GM21447 (cell line): ENCODE measurements at regions not wholly inside any gene's neighbourhood (a gene's known extent, or its start where the extent isn't known, plus 50 kb on each side); places are given as distances from the start of the nearest gene placed in this dataset.

Experiments used
- ATAC-seq: cut with Tn5 transposase; IDR thresholded peaks from one replicate; pipeline ENCODE4 v1.9.1; 2021; ENCODE audit not compliant: unreplicated experiment

DNA sequence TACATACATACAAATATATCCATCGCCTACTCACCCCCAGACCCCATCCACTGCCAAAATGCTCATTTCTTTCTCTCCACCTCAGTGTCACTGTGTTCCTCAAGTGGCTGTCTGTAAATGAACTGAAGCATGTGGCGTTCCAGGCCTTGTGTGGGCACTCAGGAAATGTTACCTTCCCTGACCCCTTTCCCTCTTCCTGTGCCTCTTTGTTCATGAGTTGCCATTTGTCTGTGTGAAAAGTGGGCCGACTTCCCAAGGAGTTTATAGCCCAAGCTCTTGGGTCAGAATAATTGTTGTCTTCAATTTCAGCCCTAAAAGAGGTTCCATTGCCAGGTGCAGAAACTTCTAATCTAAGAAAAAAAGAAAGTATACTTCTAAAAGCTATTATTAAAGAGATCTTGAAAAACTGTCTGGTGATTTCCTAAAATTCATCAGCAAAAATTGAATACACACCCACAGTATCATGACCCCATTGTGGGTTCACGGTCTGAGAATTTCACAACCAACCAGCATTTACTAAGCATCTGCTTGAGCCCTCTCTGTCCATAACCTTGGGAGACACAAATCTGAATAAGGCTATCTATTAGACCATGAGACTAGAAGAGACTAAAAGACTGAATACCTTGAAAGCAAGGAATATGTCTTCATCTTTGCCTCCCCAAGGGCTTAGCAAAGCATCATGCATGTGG is 201.4 kb upstream of the EEA1 start:
- no peak for ATAC-seq

DNA sequence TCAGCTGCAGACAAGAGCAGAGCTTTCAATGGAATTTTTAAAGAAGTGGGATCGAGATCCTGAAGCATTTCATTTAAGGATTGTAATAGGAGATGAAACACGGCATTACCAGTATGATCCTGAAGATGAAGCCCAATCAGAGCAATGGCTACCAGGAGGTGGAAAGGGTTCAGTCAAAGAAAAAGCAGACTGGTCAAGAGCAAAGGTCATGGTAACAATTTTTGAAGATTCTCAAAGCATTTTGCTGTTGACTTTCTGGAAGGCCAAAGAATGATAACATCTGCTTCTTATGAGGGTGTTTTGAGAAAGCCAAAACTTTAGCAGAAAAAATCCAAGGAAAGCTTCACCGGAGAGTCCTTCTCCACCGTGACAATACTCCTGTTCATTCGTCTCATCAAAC is 204.3 kb upstream of the EEA1 start:
- no peak for ATAC-seq

DNA sequence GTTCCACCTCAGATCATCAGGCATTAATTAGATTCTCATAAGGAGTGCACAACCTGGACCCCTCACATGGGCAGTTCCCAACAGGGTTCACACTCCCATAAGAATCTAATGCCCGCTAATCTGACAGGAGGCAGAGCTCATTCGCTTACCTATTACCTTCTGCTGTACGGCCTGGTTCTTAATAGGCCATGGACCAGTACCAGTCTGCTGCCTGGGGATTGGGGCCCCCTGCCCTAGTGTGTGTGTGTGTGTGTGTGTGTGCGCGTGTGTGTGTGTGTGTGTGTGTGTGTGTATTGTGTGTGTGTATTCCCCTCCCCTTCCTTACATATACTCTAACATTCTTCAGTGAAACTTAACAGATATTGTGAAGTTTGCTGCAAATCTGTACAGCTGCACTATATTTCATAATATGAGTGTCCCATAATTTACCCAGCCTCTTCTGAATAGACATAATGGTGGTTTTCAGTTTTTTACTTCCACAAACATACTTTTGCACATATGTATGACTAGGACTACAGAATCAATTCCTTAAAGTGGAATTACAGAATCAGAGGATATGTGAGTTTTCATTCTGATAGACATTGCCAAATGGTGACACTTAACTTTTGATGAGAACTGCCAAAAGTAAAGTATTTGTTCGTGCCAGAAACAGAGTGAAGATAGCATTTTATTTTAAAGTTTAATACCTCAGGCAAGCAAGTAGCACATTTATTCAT is 205.2 kb upstream of the EEA1 start:
- no peak for ATAC-seq

DNA sequence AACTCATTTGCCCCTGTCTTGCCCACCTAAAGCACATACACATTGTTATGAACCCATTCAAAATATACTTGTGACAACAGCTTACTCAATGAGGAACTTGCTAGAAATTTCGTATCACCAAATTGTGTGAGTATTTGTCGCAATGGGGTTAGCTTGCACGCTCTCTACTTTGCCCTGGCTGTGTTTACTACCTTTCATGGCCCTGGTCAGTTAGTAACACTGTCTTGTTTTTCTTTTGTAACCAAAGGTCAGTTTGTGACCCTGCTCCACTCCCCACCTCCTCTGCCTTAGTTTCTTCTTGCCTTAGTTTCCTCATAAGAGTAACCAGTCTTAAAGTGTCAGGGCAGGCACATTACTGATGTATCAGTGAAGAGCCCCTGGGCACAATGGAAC is 205.8 kb upstream of the EEA1 start:
- ATAC-seq, result no peak

GRCh38 chr12:93135286-93136239 is 206.5 kb upstream of the EEA1 start:
- ATAC-seq, result peak; percentile 30

GRCh38 chr12:93136253-93137055 is 207.4 kb upstream of the EEA1 start:
- no peak for ATAC-seq

GRCh38 chr12:93137656-93138612 is 208.8 kb upstream of the EEA1 start:
- no peak for ATAC-seq

DNA sequence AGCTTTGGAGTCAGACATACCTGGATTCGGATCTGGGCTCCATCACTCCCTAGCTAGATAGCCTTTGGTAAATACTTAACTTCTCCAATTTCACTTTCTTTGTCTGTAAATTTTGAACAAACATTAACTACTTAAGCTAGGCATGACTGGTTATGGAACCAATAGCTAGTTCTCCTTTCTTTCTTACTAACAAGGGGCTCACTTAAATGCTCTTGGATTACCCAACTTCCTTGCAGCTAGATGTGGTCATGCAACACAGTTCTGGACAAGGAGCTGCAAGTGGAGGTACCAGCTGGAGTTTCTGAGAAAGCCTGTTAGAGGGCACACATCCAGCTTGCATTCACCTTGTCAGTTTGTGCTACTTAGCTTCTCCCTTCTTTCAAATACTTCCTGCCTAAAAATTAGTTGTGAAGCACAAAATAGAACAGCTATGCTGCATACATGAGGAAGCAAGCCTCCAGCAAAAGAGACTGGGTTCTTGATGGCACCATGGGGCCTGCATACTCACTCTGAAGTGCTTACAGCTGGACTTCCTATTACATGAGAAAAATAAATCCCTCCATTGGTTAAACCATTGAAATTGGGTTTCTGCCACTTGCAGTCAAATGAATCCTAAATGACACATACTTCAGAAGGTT is 210.1 kb upstream of the EEA1 start:
- ATAC-seq, result peak; percentile 57

- ATAC-seq, result no peak
Measured at GRCh38 chr12:93140325-93140724, 211.2 kb upstream of the EEA1 start.

DNA sequence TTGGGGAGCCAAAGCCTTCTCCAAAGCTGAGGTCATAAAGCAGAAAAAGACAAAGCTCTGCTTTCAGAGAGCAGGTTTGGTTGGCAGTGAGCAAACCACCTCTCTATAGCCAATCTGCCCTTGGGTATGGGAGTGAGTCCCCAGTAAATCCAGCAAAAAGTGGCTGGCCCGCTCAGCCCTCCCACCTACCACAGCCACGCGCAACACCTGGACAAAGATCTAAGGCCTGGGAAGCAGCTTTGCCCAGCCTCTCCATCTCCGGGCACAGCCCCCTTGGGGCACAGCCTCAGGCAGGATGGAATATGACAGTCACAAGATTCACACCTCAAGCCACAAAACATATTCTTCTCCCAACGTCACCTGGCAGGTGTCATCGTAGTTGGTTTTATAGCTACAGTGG is 211.7 kb upstream of the EEA1 start:
- ATAC-seq, result no peak

DNA sequence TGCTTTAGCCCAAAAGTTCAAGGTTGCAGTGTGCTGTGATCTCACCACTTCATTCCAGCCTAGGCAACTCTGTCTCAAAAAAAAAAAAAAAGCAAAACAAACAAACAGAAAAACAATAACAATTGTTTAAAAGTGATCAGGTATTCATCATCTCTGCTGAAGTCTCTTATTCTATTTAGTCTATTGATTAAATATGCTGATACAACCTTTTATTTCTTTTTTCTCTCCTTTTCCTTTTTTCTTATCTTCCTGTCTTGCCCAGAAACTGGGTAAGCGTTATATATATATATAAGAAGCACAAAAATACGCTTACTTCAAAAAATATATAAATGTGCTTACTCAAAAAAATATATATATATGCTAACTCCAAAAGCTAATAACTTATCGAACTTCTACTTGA is 213.8 kb upstream of the EEA1 start:
- ATAC-seq, result no peak

GRCh38 chr12:93144109-93144508 is 215.0 kb upstream of the EEA1 start:
- no peak for ATAC-seq

DNA sequence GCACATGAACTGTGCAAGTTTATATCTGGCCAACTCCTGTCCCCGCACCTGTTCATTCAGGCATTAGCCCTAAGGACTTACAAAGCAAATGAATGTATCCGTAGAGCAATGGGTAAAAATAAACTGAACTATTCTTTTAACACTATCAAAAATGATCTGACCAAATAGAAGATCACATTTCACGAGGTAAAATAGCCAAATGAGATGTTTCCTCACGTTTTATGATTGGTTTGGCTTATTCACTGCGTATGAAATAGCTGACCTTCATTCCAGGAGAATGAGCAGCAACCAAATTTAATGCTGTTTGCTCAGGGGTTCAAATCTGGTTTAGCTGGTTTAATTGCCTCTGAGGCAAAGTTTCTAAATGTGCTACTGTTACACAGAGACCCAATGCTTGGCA is 216.0 kb upstream of the EEA1 start:
- ATAC-seq, result no peak

- no peak for ATAC-seq
Measured at GRCh38 chr12:93146263-93146939, 217.3 kb upstream of the EEA1 start.

- ATAC-seq, result no peak
Measured at GRCh38 chr12:93146970-93147369, 217.9 kb upstream of the EEA1 start.

DNA sequence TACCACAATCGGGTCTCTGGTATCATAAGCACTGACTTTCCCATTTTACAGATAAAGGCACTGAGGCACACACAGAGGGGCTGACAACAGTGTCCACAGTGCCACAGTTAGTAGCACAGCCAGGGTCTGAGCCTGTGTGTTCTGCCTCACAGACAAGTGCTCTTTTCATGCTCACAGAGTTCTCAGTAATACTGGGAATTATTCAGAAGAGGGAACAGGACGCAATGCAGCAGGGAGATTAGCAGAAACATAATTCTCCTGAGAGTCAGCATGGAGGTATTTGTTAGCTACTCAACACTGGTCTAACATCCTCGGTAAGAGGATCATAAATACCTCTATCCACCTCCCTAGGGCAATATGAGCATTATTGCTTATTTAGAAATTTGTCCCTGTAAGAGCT is 219.3 kb upstream of the EEA1 start:
- no peak for ATAC-seq

DNA sequence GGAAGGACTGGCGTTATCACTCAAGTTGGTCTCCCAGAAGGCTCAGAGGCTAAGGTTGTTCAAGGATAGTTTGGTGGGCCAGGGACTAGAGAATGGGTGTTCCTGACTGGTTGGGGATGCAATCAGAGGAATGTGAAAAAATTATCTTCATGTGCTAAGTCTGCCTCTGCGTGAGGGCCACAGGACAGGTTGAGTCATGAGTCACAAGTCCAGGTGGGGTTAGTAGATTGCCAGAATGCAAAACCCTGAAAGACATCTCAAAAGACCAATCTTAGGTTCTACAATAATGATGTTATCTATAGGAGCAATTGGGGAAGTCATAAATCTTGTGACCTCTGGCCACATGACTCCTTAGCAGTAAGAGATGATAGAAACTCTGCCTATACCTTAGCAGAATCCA is 220.1 kb upstream of the EEA1 start:
- no peak for ATAC-seq

DNA sequence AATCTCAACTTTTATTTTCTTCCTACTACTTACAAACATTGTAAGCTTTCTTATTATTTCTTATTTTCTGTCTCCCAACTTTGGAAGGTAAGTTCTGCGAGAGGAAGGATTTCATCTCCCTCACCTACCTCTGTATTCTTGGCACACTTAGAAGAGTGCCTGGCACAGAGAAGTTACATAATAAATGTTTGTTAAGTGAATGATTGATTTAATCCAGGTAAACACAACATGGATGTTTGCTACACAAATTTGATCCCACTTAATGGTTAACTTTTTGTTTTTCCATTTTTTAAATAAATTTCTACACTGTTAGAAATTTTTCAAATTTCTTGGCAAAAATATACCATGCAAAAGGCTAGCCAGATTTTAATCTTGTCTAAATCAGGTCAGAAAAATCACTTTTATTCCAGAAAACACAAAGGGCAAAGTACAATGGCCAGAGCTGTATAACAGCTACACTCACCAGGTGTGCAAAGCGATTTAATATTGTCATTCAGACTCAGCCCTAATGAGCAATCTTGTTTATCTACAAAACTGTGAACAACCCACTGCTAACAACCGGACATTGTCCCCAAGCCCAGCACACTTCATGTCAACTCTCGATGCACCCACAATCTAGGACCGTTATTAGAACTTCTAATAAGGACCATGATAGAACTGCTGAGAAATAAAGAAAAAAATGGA is 222.1 kb upstream of the EEA1 start:
- no peak for ATAC-seq
